DMS 273 (cell line): ENCODE measurements at regions not wholly inside any gene's neighbourhood (a gene's known extent, or its start where the extent isn't known, plus 50 kb on each side); places are given as distances from the start of the nearest gene placed in this dataset.
"Not testable (repeated sequence)": the region's sequence is repeated elsewhere in the genome, so short reads cannot be mapped to it uniquely, and the experiment has no call there.

Source experiments
- DNase-seq: peaks from one replicate; lab custom pipeline; 2025; ENCODE audit not compliant: unreplicated experiment; lab: John Stamatoyannopoulos, UW

DNA sequence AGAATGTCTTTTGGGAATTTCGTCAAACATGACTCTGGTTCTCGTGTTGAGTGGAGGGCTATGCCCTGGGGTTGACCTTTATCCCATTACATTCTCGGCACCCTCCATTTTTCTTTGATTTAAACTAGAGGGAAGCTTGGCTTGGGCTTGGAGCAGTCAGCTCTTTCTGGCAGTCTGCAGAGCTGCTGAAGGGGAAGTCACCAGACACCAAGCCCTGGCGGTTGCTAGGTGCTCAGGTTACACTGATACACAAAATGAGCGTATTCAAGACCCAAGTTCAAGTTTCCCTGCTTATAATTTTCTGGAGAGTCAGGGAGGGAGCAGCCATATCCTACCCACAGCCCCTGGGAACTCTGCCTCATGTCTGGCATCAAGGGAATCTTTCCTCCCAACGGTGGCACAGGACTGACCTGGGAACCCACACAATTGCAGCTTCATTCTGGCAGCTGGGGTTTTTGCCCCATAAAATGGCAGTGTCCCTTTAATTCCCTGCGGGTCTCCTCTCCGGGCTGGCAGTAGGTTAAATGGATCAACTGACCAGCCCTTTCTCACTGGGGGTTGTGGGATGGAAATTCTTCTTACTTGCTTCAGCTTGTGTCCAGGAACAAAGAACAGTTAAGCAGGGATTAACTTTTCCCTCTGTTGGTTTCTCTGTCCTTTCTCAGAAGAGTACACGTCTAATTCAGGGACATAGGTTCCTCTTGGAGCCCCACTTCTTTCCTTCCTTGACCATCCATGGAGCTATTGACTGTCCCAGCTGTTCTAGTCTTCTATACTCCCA lies 110.0 kb upstream of the DLG1 start:
- DNase-seq = no peak

DNA sequence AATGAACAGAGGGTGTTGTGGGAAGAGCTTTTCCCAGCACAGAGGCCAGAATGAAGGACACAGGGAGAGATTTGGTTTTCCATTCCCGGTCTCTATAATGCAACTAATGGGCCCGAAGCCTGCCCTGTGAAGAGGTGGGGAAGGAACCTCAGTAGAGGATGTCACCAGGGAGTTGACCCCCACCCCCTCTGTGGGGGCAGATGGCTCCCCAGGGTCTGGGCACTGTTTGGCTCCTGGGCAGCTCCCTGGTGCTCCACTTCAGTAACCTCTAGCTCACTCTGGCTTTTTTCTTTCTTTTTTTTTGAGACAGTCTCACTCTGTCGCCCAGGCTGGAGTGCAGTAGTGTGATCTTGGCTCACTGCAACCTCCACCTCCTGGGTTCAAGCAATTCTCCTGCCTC lies 109.1 kb upstream of the DLG1 start:
- no peak for DNase-seq

DNA sequence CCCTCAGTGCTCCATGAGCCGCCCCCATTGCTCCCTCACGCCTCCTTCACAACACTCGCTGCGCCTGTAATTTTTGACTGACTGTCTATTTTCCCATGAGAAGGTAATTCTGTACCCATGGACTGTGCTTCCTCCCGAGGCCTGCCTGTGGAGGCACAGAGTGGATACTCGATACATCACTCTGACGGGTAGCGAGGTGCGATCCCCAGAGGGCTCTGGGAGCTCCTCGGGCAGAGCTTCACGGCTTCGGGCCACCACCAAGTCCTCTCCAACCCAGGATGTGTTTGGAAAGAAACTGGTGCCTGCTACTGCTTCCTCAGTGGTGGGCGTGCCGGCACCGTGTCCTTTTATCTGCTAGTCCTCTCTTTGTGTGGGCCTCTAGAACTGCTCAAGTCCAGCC lies 108.6 kb upstream of the DLG1 start:
- DNase-seq = no peak

DNA sequence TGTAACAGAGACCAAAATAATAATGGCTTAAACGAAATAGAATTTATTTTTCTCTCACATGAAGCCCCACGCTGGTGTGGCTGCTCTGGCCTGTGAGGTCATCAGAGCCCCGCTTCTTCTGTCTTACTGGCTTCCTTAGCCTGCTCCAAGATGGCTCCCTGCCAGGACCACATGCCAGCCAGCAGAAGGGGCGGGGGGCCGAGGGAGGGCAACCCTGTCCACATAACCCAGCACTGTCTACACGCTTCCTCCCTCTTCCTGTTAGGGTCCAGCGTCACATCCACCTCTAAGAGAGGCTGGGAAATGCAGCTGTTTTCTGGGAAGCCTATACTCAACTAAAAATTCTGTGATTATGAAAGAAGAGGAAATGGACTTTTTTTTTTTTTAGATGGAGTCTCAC lies 107.9 kb upstream of the DLG1 start:
- DNase-seq = no peak

DNA sequence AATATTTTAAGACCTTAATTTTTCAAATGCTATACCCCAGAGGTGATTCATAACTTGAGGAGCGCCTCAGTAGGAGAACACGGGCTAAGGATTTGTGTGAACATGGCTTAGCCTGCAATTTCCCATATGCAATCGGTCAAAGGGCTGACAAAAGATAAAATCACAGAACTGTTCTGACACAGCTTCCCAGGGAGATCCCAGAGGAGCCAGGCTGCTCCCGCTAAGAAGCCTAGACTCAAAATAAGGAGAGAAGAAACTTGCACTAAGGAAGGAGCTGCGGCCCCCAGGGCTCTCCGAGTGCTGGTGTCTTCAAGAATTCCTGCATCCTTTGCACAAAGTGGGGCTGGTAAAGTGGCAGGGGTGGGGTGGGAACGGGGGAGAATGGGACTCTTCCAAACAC lies 106.3 kb upstream of the DLG1 start:
- no peak for DNase-seq

DNA sequence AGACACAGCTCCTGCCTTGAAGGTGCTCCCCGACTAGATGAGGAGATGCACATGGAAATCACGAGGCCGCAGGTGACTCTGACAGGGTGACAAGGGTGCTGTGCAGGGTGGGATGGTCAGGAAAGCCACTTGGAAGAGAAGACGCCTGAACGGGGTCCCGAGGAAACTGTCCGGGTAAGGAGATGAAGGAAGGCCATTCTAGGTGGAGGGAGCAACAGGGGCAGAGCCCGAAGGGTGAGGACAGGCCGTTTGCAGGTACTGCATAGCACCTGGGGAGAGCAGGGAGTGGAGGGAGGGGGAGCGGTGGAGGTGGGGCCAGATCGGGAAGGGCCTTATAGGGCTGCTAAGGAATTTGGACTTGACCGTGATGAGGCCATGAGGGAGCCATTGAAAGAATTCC lies 105.6 kb upstream of the DLG1 start:
- no peak for DNase-seq

DNA sequence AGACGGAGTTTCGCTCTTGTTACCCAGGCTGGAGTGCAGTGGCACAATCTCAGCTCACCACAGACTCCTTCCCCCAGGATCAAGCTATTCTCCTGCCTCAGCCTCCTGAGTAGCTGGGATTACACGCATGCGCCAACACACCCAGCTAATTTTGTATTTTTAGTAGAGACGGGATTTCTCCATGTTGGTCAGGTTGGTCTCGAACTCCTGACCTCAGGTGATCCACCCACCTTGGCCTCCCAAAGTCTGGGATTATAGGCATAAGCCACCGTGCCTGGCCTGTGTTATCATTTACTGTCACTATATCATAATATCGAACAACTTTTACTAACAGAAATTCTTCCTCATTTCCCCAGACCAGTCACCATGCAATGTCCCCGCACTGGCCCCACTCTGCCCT lies 104.0 kb upstream of the DLG1 start:
- not testable (repeated sequence) for DNase-seq

DNA sequence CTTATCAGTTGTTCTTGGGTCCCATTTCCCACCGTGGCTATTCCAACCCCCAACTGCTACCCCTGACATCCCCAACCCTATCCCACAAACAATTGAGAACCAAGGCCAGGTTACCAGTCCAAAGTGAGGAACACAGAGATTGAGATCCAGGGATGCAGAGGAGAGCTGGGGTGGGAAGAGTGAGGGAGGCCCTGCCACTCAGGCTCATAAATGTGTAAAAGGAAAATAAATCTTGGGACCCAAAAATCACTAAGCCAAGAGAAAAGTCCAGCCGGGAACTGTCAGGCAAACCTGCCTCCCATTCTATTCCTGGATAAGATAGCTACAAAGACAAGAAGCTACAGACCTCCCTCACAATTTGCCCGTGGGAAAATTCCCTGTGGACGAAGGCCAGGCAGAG lies 101.1 kb upstream of the DLG1 start:
- no peak for DNase-seq

DNA sequence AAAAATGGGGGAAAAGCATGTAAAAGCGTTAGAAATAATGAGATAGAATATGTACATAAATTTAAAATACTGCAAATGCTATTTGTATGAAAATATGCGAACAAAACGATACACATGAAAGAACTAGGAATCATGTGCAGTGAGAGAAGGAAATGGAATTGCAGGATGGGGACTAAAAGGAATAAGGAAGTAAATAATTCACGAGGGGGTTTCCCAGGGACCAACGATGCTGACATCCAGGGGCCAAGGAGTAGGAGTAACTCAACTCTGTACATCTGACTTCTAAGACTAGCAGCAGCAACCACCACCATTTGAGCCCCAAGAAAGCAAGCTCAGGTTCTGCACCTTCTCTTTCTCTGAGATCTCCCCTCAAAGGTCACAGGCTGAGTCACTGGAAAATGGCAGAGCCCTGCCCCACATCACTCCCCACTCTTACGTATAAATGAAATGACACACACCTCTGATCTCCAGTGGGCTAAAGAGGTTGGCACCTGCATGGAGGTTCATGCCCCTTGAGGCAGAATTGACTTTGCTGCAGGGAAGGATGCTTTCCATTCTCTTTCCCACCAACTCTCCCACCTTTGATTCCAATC lies 100.0 kb upstream of the DLG1 start:
- DNase-seq = no peak

DNA sequence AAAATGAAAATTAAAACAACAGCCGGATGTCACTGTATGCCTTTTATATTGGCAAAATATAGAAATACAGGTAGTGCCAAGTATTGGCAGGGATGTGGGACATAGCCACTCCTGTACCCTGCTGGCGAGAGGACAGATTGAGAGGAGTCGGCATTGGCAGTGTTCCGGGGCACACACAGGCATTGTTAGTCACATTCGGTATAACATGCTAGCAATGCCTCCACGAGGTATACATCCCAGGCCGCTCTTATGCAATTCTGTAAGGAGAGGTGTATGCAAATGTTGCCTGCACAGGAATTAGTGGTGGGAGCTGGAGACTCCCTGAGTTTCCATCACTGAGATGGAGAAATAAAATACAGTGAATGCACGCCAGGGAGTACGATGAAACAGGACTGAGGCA lies 99.4 kb upstream of the DLG1 start:
- DNase-seq = no peak

DNA sequence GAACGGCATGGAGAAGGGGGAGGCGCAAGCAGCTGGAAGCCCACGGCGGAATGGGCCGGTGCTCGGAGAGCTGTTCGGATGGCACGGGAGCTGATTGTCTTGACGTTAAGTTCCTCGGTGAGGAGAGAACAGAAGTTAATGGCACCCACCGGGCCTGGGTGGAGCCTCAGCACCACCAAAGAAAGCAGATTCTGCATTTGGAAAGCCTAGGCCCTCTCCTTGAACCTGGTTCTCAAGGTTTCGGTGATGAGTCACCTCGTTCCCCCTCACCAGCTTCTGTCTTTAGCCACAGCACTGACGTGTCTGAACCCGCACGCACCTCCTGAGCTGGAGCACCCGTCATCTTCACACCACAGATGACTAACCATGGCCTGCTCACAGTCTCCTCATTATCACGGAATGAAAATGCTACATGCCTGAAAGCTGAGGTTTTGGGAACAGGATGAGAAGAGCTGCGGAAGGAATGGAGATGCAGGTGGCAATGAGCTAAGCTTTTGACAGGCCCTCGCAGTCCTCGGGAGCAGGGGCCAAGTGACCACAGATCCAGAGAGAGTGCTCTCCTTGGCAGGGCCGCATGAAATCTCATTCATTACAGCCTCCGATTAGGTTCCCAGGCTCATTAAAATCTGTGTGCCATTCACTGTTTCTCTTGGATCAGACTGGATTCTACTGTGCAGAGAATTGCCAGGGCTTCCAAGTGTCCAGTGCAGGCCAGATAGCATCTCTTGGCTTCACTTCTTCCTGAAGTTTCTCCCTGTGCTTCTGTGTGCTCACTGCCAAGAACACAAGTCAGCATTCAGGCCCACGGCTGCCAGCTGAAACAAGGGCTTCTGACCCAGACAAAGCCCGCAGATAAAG lies 96.3 kb upstream of the DLG1 start:
- DNase-seq = no peak

DNA sequence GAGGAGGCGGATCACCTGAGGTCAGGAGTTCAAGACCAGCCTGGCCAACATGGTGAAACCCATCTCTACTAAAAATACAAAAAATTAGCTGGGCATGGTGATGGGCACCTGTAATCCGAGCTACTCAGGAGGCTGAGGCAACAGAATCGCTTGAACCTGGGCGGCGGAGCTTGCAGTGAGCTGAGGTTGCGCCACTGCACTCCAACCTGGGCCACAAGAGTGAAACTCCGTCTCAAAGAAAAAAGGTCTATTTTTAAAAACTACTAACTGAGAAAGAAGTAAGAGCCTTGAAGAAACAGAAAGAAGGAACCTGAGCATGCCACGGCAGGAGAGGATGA lies 95.7 kb upstream of the DLG1 start:
- DNase-seq = not testable (repeated sequence)

DNA sequence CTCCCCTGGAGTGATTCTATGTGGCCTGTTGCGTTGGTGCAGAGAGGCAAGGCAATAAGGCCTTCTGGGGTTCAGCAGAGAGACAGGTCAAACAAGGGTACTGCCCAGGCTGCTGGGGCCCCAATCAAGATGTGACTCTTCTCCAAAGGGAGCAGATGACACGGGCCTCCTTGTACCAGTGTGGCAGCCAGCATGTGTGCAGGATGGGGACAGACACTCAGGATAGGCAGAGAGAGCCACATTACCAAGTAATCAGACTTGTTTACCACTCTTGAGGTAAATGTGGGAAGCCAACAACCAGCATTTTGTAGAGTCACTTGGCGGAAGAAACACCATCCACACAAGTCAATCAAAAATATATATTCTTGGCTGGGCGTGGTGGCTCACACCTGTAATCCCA lies 95.3 kb upstream of the DLG1 start:
- no peak for DNase-seq

DNA sequence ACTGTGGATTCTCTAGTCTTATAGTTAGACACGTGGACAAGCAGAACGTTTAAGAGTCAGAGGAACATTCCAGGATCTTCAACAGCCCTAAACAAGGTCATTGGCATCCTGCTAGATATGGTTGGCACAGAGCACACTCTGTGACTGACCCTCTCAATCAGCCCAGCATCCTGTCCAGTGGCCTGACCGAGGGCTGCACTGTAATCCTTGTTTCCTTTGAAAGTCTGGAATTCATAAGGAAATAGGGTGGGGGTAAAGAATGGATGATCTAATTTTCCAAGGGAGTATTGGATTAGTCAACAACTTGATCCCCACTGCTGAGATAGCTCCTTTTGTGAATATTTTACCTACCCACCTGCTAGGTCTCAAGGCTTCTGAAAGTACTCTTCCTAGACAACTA lies 94.5 kb upstream of the DLG1 start:
- DNase-seq = no peak

DNA sequence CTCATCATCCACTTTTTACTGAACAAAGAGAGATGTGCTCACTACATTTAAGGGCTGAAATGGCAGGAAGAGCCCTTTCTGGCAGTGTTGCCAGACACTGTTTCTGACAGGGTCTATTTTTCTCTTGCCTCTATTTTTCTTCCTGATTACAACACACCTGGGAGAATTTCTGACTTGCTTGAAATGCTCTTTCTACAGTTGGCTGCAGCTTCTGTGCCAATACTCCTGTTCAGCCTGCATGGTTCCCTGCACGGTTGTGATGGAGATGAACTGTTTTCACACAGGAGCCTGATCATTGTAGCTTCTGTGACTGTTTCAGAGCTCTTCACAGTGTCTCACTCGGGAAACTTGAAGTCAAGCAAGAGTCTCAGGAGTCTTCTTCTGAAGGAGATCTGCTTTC lies 83.0 kb upstream of the DLG1 start:
- no peak for DNase-seq

DNA sequence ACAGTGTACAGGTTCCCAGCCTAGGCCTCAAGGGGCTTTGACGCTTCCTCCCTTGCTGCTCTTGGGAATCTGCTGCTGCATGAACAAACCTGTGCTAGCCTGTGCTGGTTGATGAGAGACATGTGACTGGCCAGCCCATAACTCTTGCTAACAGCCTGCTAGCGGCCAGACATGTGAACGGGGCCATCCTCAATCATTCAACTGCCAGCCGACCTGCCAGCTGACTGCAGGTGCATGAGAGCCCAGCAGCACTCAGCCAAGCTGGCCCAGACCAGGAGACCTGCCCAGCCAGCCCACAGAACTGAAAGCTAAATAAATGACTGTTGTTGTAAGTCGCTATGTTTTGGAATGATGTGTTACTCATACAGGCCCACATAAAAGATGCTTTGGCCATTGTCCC lies 82.4 kb upstream of the DLG1 start:
- no peak for DNase-seq

DNA sequence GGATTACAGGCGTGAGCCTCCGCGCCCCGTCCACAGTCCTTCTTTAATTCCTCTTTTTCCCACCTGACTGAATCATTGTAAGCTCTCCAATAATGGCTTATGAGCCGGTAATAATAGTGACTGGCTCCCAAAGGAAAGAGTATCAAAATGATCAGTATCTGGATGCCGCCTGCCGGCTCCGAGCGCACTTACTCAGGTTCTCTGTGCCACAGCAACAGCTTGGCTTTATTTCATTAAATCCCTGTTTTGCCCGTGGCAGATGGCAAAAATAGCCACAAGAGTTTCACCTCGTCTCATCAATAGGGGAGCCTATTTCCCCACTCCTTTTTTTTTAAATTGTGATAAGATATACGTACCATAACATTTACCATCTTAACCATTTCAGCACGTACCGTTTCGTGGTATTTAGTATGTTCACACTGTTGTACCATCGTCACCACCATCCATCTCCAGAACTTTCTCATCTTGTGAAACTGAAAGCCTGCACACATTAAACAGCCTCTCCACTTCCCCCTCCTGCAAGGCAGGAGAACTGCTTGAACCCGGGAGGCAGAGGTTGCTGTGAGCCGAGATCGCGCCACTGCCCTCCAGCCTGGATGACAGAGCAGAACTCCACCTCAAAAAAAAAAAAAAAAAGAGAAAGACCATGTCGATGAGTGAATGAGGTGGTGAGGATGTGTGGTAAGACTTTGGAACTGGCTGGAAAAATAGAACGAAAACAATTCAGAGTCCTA lies 80.7 kb upstream of the DLG1 start:
- peak; percentile 56 for DNase-seq

DNA sequence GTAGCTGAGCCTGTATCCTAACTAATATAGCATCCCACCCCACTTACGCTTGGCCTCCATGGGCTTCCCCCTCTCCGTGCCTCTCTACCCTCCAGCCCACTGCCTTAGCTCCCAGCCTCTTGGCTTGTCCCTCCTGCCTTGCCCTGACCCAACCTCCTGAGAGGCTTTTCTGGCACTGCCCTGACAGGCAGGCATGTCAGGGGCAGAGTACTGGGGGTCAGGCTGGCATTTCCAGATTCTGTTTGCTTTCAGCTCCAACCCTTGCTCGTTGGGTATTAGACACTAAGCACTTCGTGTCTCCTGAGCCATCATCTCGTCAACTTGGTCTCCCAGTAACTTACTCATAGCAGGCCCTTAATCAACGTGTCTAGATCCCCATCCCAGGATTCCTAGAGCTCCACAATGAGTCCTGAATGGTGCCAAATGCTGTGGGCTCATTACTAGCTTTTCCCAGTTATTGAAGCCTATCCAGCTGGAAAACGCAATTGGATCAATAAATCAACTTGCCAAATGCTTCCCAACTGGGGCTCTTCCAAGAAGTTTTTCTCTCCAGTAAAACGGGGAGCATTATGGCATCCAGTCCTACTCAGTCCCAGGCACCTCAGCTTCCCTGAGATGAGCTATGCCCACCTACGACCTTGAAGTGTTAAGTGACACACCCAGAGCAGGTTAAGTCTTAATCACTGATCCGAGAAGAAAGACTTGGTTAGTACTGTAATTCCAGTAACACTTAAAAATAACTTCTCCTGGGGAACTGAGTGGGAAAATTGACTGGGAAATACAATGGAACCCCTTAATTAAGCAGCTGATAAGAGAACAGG lies 78.5 kb upstream of the DLG1 start:
- DNase-seq = no peak

DNA sequence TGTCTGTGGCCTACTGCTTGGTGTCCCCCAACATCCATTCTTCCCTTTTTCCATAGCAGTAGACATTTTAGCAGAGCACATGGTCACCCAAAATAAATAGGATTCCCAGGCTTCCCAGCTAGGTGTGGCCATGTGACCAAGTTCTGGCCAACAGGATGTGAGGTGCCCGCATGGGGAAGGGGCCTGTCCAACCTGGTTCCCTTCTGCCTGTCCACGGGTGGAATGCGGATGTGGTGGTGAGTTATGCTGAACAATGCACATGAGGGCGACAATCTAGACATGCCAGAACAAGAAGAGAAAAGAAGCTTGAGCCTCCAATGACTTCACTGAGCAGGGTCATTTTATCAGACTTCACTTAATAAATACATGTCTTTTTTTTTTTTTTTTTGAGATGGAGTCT lies 77.6 kb upstream of the DLG1 start:
- DNase-seq = no peak

DNA sequence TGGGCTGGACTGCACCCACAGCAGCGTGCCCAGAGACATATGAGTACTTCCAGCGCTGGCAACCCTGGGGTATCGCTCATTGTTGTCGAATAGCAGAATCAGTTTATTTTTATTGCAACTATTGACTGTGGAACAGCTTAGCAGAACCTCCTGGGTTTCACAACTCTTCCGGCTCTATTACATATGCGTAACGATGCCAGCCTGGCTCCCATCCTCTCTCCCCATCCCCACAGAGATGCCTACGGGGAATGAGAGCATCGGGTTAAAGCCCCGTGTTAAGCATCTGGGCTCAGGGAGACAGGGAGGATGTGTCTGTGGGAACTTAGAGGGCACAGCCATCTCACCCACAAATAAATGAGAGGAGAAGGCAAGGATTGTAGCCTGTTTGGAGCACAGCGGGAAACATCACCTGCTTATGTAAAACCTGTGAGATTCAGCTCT lies 76.6 kb upstream of the DLG1 start:
- DNase-seq = no peak

DNA sequence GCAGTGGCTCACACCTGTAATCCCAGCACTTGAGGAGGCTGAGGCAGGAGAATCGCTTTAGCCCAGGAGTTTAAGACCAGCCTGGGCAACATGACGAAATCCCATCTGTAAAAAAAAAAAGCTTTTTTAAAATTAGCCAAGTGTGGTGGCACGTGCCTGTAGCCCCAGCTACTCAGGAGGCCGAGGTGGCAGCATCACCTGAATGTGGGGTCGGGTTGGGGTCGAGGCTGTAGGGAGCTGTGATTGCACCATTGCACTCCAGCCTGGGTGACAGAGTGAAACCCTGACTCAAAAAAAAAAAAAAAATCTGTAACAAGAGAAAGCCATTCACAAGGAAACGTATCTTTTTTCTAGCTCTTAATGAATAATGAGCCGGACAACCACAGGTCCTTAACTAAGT lies 74.7 kb upstream of the DLG1 start:
- no peak for DNase-seq
